A549 (cell line): ENCODE measurements at regions not wholly inside any gene's neighbourhood (a gene's known extent, or its start where the extent isn't known, plus 50 kb on each side); places are given as distances from the start of the nearest gene placed in this dataset.

Experiments used
- ATAC-seq, 2 experiments: fragments of 200-7000 bp in 1 of 2; fragments of >200 bp in 1 of 2; cut with Nextera tagmentation in 1 of 2; cut with Tn5 transposase in 1 of 2; 3 replicates each; pipeline versions ENCODE4 v1.8.0 to v1.9.1; 2018 to 2020; ENCODE audit warnings: mild to moderate bottlenecking in 1 of 2, moderate library complexity in 1 of 2
- CTCF ChIA-PET: fragments of 300-600 bp; sonication (Branson Sonifier 250); formaldehyde crosslinking; extraction: SDS; loops from one replicate; lab custom pipeline; 2021; ENCODE audit warnings: antibody characterized with exemption, inconsistent platforms; lab: Yijun Ruan, JAX
- POLR2A ChIA-PET: fragments of 350-600 bp; formaldehyde crosslinking; extraction: SDS; loops from one replicate; lab custom pipeline; 2021; ENCODE audit warnings: antibody characterized with exemption, inconsistent platforms; lab: Yijun Ruan, JAX
- DNase-seq, 2 experiments: peaks; one replicate each; pipeline versions ENCODE4 v3.0.0 to v3.0.0-alpha.2; 2011 to 2016; ENCODE audit warnings: low read depth in 1 of 2, low spot score in 1 of 2
- FAIRE-seq: peaks from 2 replicates; lab custom pipeline; 2011; peaks lifted over from hg19 to GRCh38; lab: Jason Lieb, UNC
- H3K27ac ChIP-seq, 2 experiments: fragments of >200 bp; sonication (Bioruptor Twin); formaldehyde crosslinking; 3 replicates each; pipeline ENCODE4 v1.5.1; 2016 to 2017
- H3K4me1 ChIP-seq: fragments of >200 bp; sonication (Bioruptor Twin); formaldehyde crosslinking; 3 replicates; pipeline ENCODE4 v1.6.1; 2016
- H3K4me2 ChIP-seq: fragments of >200 bp; sonication (Bioruptor Twin); formaldehyde crosslinking; 3 replicates; pipeline ENCODE4 v1.6.1; 2016
- H3K4me3 ChIP-seq: fragments of >200 bp; sonication (Bioruptor Twin); formaldehyde crosslinking; 3 replicates; pipeline ENCODE4 v1.5.1; 2016
- H3K9me3 ChIP-seq: fragments of >200 bp; sonication (Bioruptor Twin); formaldehyde crosslinking; 3 replicates; pipeline ENCODE4 v1.6.1; 2016
- CBX8 ChIP-seq: fragments of 200-600 bp; sonication (generic); IDR thresholded peaks from 2 replicates; pipeline ENCODE4 v1.6.1; 2016
- CHD2 ChIP-seq: fragments of 150-350 bp; IDR thresholded peaks from 2 replicates; pipeline ENCODE4 v1.6.1; 2014; ENCODE audit warnings: low read length; ENCODE audit not compliant: partially characterized antibody
- EP300 ChIP-seq, 2 experiments: fragments of >200 bp; sonication (Bioruptor Twin); formaldehyde crosslinking; IDR thresholded peaks; 2 replicates in 1 of 2; 3 replicates in 1 of 2; pipeline ENCODE4 v1.6.1; 2016 to 2017
- FOSB ChIP-seq: fragments of 250-450 bp; sonication (Bioruptor Pico); IDR thresholded peaks from 2 replicates; pipeline ENCODE4 v1.5.0; 2020; ENCODE audit warnings: mild to moderate bottlenecking, moderate library complexity
- GATA3 ChIP-seq: IDR thresholded peaks from 2 replicates; pipeline ENCODE4 v1.6.1; 2012; ENCODE audit warnings: borderline replicate concordance
- HDAC2 ChIP-seq: fragments of 200-600 bp; sonication (generic); IDR thresholded peaks from 2 replicates; pipeline ENCODE4 v1.6.1; 2016
- HEYL ChIP-seq: fragments of 250-450 bp; sonication (Bioruptor Pico); IDR thresholded peaks from 2 replicates; pipeline ENCODE4 v1.8.0; 2021; ENCODE audit warnings: mild to moderate bottlenecking, moderate library complexity
- HOXA7 ChIP-seq: fragments of 250-450 bp; sonication (Bioruptor Pico); IDR thresholded peaks from 2 replicates; pipeline ENCODE4 v1.5.0; 2020; ENCODE audit warnings: mild to moderate bottlenecking, moderate library complexity
- JUNB ChIP-seq: fragments of >200 bp; sonication (Bioruptor Twin); formaldehyde crosslinking; IDR thresholded peaks from 2 replicates; pipeline ENCODE4 v1.6.1; 2016
- KDM5A ChIP-seq: fragments of 200-600 bp; sonication (generic); IDR thresholded peaks from 2 replicates; pipeline ENCODE4 v1.6.1; 2016; ENCODE audit warnings: antibody characterized with exemption, mild to moderate bottlenecking
- NR3C1 ChIP-seq: fragments of >200 bp; sonication (Bioruptor Twin); formaldehyde crosslinking; IDR thresholded peaks from 3 replicates; pipeline ENCODE4 v1.6.1; 2017
- PHF8 ChIP-seq: fragments of 200-600 bp; sonication (generic); IDR thresholded peaks from 2 replicates; pipeline ENCODE4 v1.6.1; 2016; ENCODE audit warnings: low read depth, mild to moderate bottlenecking, antibody characterized with exemption, moderate library complexity, borderline replicate concordance
- POLR2A ChIP-seq: IDR thresholded peaks from 2 replicates; pipeline ENCODE4 v1.6.1; 2012; ENCODE audit warnings: mild to moderate bottlenecking, low read length
- RAD21 ChIP-seq, 2 experiments: fragments of >200 bp in 1 of 2; sonication (Bioruptor Twin) in 1 of 2; formaldehyde crosslinking in 1 of 2; IDR thresholded peaks in 1 of 2; conservative IDR thresholded peaks in 1 of 2; 2 replicates in 1 of 2; 3 replicates in 1 of 2; pipeline ENCODE4 v1.6.1; 2012 to 2018; ENCODE audit warnings: inconsistent platforms in 1 of 2
- RARB ChIP-seq: fragments of 250-450 bp; sonication (Bioruptor Pico); IDR thresholded peaks from 2 replicates; pipeline ENCODE4 v1.8.0; 2021; ENCODE audit warnings: mild to moderate bottlenecking, moderate library complexity
- RCOR1 ChIP-seq: fragments of 150-350 bp; IDR thresholded peaks from 2 replicates; pipeline ENCODE4 v1.6.1; 2014; ENCODE audit warnings: antibody characterized with exemption, low read length, low read depth
- RNF2 ChIP-seq: fragments of 200-600 bp; sonication (generic); IDR thresholded peaks from 2 replicates; pipeline ENCODE4 v1.6.1; 2016; ENCODE audit warnings: low read depth, mild to moderate bottlenecking, antibody characterized with exemption, moderate library complexity, borderline replicate concordance
- SMC3 ChIP-seq: fragments of >200 bp; sonication (Bioruptor Twin); formaldehyde crosslinking; IDR thresholded peaks from 3 replicates; pipeline ENCODE4 v1.6.1; 2018; ENCODE audit warnings: inconsistent platforms
- TFCP2L1 ChIP-seq: fragments of 250-450 bp; sonication (Bioruptor Pico); IDR thresholded peaks from 2 replicates; pipeline ENCODE4 v1.5.0; 2021; ENCODE audit warnings: mild to moderate bottlenecking
- TP53 ChIP-seq: fragments of 250-450 bp; sonication (Bioruptor Pico); IDR thresholded peaks from 2 replicates; pipeline ENCODE4 v1.5.0; 2021; ENCODE audit warnings: mild to moderate bottlenecking, moderate library complexity
- ZFP36 ChIP-seq: fragments of 450-650 bp; IDR thresholded peaks from 2 replicates; pipeline ENCODE4 v1.6.1; 2014; ENCODE audit warnings: borderline replicate concordance; ENCODE audit not compliant: partially characterized antibody
- ZNF302 ChIP-seq: fragments of 250-450 bp; sonication (Bioruptor Pico); IDR thresholded peaks from 2 replicates; pipeline ENCODE4 v1.9.0; 2021; ENCODE audit warnings: inconsistent platforms, mild to moderate bottlenecking, moderate library complexity
- ZSCAN20 ChIP-seq: fragments of 250-450 bp; sonication (Bioruptor Pico); IDR thresholded peaks from 2 replicates; pipeline ENCODE4 v1.8.0; 2022; ENCODE audit warnings: mild to moderate bottlenecking, moderate library complexity
- WGBS: methylation state at CpG from one replicate; pipeline ENCODE4 v1.1.6; 2017; ENCODE audit errors: missing lambda C conversion rate; 5-methylcytosine and 5-hydroxymethylcytosine counted together
- TF ChIP-seq, protein P1 (sequence below): IDR thresholded peaks from 2 replicates; pipeline ENCODE4 v1.6.1; 2012
- TF ChIP-seq, protein P2 (sequence below): fragments of >200 bp; sonication (Bioruptor Twin); formaldehyde crosslinking; IDR thresholded peaks from 2 replicates; pipeline ENCODE4 v1.6.1; 2016
- TF ChIP-seq, protein P3 (sequence below): IDR thresholded peaks from 2 replicates; pipeline ENCODE4 v1.6.1; 2012
- TF ChIP-seq, protein P4 (sequence below): fragments of >200 bp; sonication (Bioruptor Twin); formaldehyde crosslinking; IDR thresholded peaks from 3 replicates; pipeline ENCODE4 v1.6.1; 2016
- TF ChIP-seq, protein P5 (sequence below): fragments of 450-650 bp; IDR thresholded peaks from 2 replicates; pipeline ENCODE4 v1.6.1; 2014; ENCODE audit warnings: antibody characterized with exemption

DNA sequence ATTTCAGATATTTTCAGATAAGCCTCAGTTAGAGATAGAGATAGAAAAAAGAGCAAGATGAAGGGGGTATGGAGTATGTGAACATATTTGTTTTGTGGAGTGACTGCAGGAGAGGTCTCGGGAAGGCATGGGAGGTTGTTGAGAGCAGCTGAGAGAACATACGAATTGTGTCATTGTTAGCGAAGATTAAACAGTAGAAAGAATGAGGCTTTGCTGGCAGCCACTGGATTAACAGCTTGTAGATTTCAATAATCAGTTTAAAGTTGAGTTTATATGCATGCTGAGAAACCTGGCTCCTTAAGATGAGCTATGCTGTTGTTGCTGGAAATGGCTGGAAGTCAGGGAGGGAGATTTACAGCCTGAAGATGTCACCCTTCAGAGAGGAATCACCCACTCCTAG is 100.9 kb upstream of the SORCS3 start:
- FAIRE-seq = no peak
- ATAC-seq = no peak
- no peaks in the 10 kb centered on the region for H3K9me3 ChIP-seq
- TF ChIP-seq HDAC2 = no peak
- TF ChIP-seq, protein P1, sequence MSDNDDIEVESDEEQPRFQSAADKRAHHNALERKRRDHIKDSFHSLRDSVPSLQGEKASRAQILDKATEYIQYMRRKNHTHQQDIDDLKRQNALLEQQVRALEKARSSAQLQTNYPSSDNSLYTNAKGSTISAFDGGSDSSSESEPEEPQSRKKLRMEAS = no peak
- no peak for TF ChIP-seq HEYL (CRISPR knock-in tag)
- no peak for TF ChIP-seq TFCP2L1 (CRISPR knock-in tag)
- TF ChIP-seq, all 56 proteins: peak for 0
- ChIA-PET CTCF (interaction anchor here (1.0 to 1.1 kb wide), 2 partner anchors 48 to 83 kb away, joined by 3 read pairs; no protein-coding TSS in a partner anchor), POLR2A (no interaction called here)
- H3K4me2 ChIP-seq = no peak overlapping the region
- DNase-seq = no peak
- WGBS = 14% methylated on average over 3 of the region's 3 CpGs
- H3K4me3 ChIP-seq = no peak overlapping the region
- no peaks in the 10 kb centered on the region for H3K4me1 ChIP-seq
- H3K27ac ChIP-seq = no peak overlapping the region

DNA sequence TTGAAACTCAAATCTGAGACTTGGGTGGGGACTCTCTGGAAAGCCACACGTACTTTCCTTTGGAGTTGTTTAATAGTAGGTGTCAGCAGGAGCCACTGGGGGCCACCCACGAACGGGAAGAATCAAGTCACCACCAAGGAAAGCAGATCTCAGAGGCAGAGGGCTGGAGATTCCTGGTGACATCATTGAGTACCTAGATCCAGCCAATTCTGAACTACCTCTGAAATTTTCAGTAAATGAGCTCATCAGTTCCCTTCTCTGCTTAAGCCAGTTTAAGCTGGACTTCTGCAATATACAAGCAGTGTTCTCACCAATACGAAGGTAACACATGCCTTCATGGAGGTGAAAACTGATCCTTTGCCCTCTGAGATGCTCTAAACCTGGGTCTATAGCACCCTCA is 99.3 kb upstream of the SORCS3 start:
- 1% methylated on average over 4 of the region's 4 CpGs for WGBS
- CTCF ChIA-PET = no interaction called here
- no peaks in the 10 kb centered on the region for H3K9me3 ChIP-seq

DNA sequence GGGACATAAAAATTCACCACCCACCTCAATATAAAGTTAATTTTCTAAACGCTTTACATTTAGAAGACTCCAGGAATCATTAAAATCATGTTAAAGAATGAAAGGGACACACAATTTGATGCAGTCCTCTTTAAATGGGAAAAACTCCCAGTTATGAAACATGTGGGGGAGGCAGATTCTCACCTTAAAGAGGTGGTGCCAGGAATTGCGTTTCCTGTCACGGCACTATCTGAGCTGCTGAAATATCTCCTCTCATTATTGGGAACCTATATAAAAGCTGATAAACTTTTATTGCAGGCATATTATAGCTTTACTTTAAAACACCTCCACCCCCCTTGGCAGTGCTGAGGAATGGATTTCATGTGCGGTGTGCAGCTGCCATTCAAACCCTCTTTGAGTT is 94.8 kb upstream of the SORCS3 start:
- Histone ChIP-seq H3K4me3 (no peak overlapping the region), H3K27ac (no peak overlapping the region), H3K9me3 (no peaks in the 10 kb centered on the region), H3K4me2 (no peak overlapping the region), H3K4me1 (no peaks in the 10 kb centered on the region)
- TF ChIP-seq POLR2A (no peak), SMC3 (no peak), TP53 (CRISPR knock-in tag) (no peak), RCOR1 (no peak), RNF2 (no peak), PHF8 (no peak), HOXA7 (CRISPR knock-in tag) (no peak), EP300 (IDR thresholded peaks at IDR 0.05) (no peak), CHD2 (no peak), CBX8 (no peak), HEYL (CRISPR knock-in tag) (no peak), ZNF302 (CRISPR knock-in tag) (no peak), GATA3 (no peak), RAD21 (conservative IDR thresholded peaks at IDR 0.05 in 1 of 2, IDR thresholded peaks at IDR 0.05 in 1 of 2) (no peak), FOSB (CRISPR knock-in tag) (no peak)
- TF ChIP-seq, protein P2, sequence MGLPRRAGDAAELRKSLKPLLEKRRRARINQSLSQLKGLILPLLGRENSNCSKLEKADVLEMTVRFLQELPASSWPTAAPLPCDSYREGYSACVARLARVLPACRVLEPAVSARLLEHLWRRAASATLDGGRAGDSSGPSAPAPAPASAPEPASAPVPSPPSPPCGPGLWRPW = no peak
- TF ChIP-seq, protein P1 = no peak
- TF ChIP-seq, protein P3, sequence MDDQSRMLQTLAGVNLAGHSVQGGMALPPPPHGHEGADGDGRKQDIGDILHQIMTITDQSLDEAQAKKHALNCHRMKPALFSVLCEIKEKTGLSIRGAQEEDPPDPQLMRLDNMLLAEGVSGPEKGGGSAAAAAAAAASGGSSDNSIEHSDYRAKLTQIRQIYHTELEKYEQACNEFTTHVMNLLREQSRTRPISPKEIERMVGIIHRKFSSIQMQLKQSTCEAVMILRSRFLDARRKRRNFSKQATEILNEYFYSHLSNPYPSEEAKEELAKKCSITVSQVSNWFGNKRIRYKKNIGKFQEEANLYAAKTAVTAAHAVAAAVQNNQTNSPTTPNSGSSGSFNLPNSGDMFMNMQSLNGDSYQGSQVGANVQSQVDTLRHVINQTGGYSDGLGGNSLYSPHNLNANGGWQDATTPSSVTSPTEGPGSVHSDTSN = no peak
- 44% methylated on average over 4 of the region's 4 CpGs for WGBS
- CTCF ChIA-PET = no interaction called here
- POLR2A ChIA-PET = no interaction called here
- DNase-seq (no peak), ATAC-seq (no peak), FAIRE-seq (no peak)

More for the DNA sequence above, 99.3 kb upstream of the SORCS3 start:
- DNase-seq = no peak
- POLR2A ChIA-PET = no interaction called here
- Histone ChIP-seq H3K4me2 (no peak overlapping the region), H3K4me3 (no peak overlapping the region), H3K4me1 (no peaks in the 10 kb centered on the region), H3K27ac (no peak overlapping the region)
- TF ChIP-seq ZSCAN20 (CRISPR knock-in tag) = no peak
- TF ChIP-seq EP300 (IDR thresholded peaks at IDR 0.05) = no peak
- no peak for TF ChIP-seq CHD2
- no peak for TF ChIP-seq ZNF302 (CRISPR knock-in tag)
- TF ChIP-seq NR3C1 = no peak
- TF ChIP-seq RARB (CRISPR knock-in tag) = no peak
- TF ChIP-seq, protein P4, sequence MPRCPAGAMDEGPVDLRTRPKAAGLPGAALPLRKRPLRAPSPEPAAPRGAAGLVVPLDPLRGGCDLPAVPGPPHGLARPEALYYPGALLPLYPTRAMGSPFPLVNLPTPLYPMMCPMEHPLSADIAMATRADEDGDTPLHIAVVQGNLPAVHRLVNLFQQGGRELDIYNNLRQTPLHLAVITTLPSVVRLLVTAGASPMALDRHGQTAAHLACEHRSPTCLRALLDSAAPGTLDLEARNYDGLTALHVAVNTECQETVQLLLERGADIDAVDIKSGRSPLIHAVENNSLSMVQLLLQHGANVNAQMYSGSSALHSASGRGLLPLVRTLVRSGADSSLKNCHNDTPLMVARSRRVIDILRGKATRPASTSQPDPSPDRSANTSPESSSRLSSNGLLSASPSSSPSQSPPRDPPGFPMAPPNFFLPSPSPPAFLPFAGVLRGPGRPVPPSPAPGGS = no peak
- TF ChIP-seq GATA3 = no peak
- TF ChIP-seq KDM5A = no peak
- TF ChIP-seq, protein P2 = no peak
- TF ChIP-seq, protein P5, sequence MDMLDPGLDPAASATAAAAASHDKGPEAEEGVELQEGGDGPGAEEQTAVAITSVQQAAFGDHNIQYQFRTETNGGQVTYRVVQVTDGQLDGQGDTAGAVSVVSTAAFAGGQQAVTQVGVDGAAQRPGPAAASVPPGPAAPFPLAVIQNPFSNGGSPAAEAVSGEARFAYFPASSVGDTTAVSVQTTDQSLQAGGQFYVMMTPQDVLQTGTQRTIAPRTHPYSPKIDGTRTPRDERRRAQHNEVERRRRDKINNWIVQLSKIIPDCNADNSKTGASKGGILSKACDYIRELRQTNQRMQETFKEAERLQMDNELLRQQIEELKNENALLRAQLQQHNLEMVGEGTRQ = no peak
- TF ChIP-seq JUNB = no peak
- TF ChIP-seq ZFP36 = no peak
- FAIRE-seq = no peak
- no peak for ATAC-seq
